Mucosa of rectum (tissue), 2 donors: ENCODE measurements at regions not wholly inside any gene's neighbourhood (a gene's known extent, or its start where the extent isn't known, plus 50 kb on each side); places are given as distances from the start of the nearest gene placed in this dataset.

ENCODE experiments used
- H3K27ac ChIP-seq, 2 donors: one replicate each; pipeline ENCODE4 v1.7.0; 2013; ENCODE audit warnings: inconsistent platforms in 2 of 2, low read depth in 2 of 2, low read length in 2 of 2
- H3K27me3 ChIP-seq, 2 donors: one replicate each; pipeline ENCODE4 v1.7.0; 2013; ENCODE audit warnings: low read length in 2 of 2; ENCODE audit not compliant: control insufficient read depth in 2 of 2, insufficient read depth in 2 of 2
- H3K36me3 ChIP-seq, 2 donors: one replicate each; pipeline ENCODE4 v1.7.0; 2013; ENCODE audit warnings: low read length in 2 of 2; ENCODE audit not compliant: control insufficient read depth in 2 of 2, insufficient read depth in 2 of 2
- H3K4me1 ChIP-seq, 2 donors: one replicate each; pipeline ENCODE4 v1.7.0; 2013; ENCODE audit warnings: low read length in 2 of 2, mild to moderate bottlenecking in 1 of 2; ENCODE audit not compliant: control insufficient read depth in 2 of 2, insufficient read depth in 2 of 2
- H3K4me3 ChIP-seq, 2 donors: one replicate each; pipeline ENCODE4 v1.7.0; 2013; ENCODE audit warnings: low read length in 2 of 2
- H3K9ac ChIP-seq, 2 donors: one replicate each; pipeline ENCODE4 v1.7.0; 2013; ENCODE audit warnings: low read length in 2 of 2, low read depth in 1 of 2, mild to moderate bottlenecking in 1 of 2
- H3K9me3 ChIP-seq, 2 donors: one replicate each; pipeline ENCODE4 v1.7.0; 2013; ENCODE audit warnings: low read length in 2 of 2; ENCODE audit not compliant: control insufficient read depth in 2 of 2
- donor health status: healthy.
- donor health status: Normal muscosa, but diverticular disease.

DNA sequence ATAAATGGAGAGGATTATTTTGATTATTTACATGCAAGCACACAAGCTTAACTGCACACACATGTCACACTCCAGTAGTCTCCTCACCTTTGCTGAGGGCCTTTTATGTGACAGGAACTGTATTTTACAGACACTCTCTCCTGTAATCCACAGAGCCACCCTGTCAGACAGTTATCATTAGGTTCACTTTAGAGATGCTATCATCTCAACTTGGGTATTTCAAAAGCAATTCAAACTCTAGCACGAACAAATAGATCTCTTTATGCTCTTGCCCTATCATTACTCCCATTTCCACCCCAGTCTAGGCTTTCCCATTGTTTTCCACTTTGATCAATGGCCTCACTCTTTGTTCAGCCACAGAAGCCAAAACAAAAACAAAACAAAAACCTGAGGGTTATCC lies 281.2 kb upstream of the EPHA4 start:
- H3K36me3 ChIP-seq: no peaks in the 10 kb centered on the region
- H3K27ac ChIP-seq: no peak overlapping the region
- H3K4me1 ChIP-seq: no peaks in the 10 kb centered on the region
- H3K9ac ChIP-seq: no peak overlapping the region
- no peak overlapping the region for H3K4me3 ChIP-seq
- no peaks in the 10 kb centered on the region for H3K9me3 ChIP-seq
- H3K27me3 ChIP-seq: no peaks in the 10 kb centered on the region

DNA sequence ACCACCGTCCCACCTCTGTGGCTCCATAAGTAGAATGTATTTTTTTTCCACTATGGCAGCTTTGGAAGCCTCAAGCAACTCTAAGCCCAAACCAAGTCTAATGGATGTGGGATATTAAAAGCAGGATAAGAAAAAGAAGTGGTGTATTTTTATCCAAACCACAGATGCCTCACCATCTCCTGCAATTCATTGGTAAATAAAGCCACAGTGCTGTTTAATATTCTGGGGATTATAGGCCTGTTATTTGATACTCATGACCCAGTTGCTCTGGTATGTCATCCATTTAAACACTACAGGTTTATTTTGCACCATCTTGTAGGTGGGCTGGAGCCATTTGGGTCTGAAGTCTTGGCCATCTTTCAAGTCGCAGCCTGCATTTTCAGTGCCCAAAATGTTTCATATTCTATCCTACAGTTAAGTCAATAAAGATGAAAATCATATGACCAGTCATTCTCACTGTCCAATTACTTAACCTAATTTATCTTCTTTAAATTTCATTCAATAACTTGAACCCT lies 279.5 kb upstream of the EPHA4 start:
- Histone ChIP-seq H3K27ac (no peak overlapping the region), H3K9ac (no peak overlapping the region), H3K4me3 (no peak overlapping the region), H3K9me3 (no peaks in the 10 kb centered on the region), H3K27me3 (no peaks in the 10 kb centered on the region), H3K4me1 (no peaks in the 10 kb centered on the region), H3K36me3 (no peaks in the 10 kb centered on the region)

DNA sequence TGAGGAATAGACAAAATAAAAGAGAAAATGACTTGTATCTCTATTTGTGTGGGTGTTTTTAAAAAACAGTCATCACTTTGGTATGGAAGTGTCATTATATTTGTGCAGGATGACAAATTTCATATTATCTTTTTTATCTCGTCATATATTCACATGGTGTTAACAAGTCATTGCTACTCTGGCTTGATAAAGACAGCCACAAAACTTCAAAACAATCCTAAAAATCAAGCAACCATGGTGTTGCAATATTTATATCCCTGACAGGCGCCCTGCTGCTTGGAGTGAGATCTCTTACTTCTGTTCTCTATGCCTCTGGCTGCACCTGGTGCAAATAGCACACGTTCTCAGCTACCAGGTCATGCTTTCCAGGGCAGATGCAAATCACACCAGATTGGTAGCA lies 278.0 kb upstream of the EPHA4 start:
- Histone ChIP-seq H3K9ac (no peak overlapping the region), H3K4me3 (no peak overlapping the region), H3K27ac (no peak overlapping the region), H3K9me3 (no peaks in the 10 kb centered on the region), H3K27me3 (no peaks in the 10 kb centered on the region), H3K4me1 (no peaks in the 10 kb centered on the region), H3K36me3 (no peaks in the 10 kb centered on the region)

DNA sequence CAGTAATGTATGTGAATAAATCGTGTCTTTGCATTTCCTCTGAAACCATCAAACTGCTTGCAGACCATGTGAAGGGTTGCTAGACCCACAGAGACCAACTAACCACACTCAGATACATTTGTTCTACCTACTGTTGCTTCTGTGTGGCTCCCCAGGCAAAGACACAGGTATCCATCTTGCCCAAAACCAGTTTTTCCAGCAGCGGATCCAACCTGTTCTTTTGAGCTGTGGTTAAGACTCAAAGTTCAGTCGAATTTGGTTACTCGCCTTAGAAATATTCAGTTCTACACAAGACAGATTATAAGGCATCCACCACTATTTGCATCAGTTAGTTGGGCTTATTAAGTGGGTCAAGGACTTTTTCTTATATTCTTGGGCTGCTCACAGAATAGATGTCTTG lies 276.2 kb upstream of the EPHA4 start:
- Histone ChIP-seq H3K27ac (no peak overlapping the region), H3K36me3 (no peaks in the 10 kb centered on the region), H3K27me3 (no peaks in the 10 kb centered on the region), H3K4me3 (no peak overlapping the region), H3K9me3 (no peaks in the 10 kb centered on the region), H3K9ac (no peak overlapping the region), H3K4me1 (no peaks in the 10 kb centered on the region)

DNA sequence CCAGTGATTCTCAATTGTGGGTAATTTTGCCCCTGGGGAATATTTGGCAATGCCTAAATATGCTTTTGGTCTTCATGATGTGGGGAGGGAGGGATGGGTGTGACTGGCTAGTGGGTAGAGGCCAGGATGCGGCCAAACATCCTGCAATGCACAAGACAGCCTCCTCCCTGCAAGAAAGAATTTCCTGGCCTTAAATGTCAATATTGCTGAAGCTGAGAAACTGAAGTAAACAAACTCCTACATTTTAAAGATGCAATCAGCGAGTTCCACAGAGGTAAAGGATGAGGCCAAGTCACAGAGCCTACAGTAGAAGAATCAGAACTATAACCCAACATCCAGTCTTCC lies 272.9 kb upstream of the EPHA4 start:
- no peak overlapping the region for H3K9ac ChIP-seq
- no peak overlapping the region for H3K27ac ChIP-seq
- no peaks in the 10 kb centered on the region for H3K9me3 ChIP-seq

DNA sequence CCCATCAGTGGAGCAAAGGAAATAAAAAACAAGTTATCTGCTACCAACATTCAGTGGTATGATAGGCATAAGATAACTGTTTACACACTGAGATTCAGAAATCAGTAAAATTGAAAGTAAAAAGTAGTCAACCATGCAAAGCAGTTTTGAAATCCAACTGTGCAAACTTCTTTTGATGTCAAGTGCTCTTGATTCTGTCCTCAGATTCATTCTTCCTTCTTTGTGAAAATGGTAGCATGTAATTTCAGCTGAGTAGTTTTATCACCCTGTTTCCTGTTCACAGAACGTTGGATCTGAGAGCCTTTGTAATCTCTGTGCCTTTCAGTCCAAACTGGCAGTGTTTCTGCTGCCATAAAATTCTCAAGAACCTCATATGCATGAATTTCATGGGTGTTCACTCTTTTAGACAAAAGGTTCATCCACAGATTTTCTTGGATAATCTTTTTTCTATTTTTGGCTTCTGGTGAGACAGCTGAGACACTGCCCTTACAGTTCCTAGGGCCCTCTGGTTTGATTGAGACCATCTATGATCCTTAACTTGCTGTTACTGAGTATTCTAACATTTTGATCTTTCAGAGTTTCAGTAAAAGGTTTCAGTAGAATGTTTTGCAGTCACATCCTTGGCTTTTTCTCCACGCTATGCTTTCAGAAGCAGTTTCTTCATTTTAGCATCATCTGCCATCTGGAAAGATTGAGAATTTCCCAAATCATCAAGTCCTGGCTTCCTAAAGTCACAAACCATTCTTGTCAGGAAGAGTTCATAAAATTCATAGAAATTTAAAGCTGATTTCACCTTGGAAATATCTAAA lies 272.3 kb upstream of the EPHA4 start:
- Histone ChIP-seq H3K4me1 (no peaks in the 10 kb centered on the region), H3K27me3 (no peaks in the 10 kb centered on the region), H3K27ac (no peak overlapping the region), H3K9me3 (no peaks in the 10 kb centered on the region), H3K9ac (no peak overlapping the region), H3K4me3 (no peak overlapping the region), H3K36me3 (no peaks in the 10 kb centered on the region)

More for the DNA sequence above, 272.9 kb upstream of the EPHA4 start:
- Histone ChIP-seq H3K27me3 (no peaks in the 10 kb centered on the region), H3K36me3 (no peaks in the 10 kb centered on the region), H3K4me3 (no peak overlapping the region), H3K4me1 (no peaks in the 10 kb centered on the region)

DNA sequence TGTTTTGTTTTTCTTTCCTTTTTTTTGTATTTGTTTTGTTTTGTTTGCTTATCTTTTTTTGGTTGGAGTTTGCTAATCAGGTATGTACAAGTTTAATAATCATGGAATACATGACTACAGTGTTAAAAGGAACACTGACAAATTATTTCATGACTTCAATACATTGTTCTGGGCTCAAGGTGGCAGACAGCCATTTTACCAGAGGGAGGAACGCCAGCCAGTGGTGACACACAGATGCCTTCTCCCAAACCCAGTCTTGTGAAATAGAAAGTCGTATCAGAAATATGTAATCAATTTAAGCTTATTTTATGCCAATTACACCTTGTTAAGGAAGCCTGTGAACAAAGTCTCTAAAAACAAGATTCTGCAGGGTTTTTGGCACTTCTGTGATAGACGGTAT lies 264.0 kb upstream of the EPHA4 start:
- H3K4me1 ChIP-seq: no peaks in the 10 kb centered on the region
- H3K4me3 ChIP-seq: no peak overlapping the region
- H3K27me3 ChIP-seq: no peaks in the 10 kb centered on the region
- H3K36me3 ChIP-seq: no peaks in the 10 kb centered on the region
- H3K9ac ChIP-seq: no peak overlapping the region
- H3K9me3 ChIP-seq: no peaks in the 10 kb centered on the region
- no peak overlapping the region for H3K27ac ChIP-seq

DNA sequence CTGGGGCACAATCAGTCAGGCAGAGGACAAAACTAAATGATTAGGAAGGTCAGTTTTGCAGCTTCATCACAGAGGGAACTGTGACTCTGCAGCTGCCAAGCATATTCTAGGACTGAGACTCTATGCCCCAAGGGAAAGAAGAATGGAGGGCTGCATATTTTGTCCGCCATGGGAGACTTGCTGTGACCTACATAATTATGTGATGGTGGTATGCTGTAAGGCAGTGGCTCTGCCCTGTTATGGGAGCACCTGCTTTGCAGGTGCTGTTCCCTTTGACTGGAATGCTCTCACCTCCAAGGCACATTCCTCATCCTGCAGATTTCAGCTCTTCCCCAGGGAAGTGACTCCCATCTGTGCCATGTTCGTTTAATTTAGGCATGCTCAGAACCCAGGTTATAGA lies 261.9 kb upstream of the EPHA4 start:
- no peaks in the 10 kb centered on the region for H3K27me3 ChIP-seq
- H3K4me1 ChIP-seq: no peaks in the 10 kb centered on the region
- H3K36me3 ChIP-seq: no peaks in the 10 kb centered on the region
- H3K9ac ChIP-seq: no peak overlapping the region
- no peaks in the 10 kb centered on the region for H3K9me3 ChIP-seq
- no peak overlapping the region for H3K27ac ChIP-seq
- H3K4me3 ChIP-seq: no peak overlapping the region

DNA sequence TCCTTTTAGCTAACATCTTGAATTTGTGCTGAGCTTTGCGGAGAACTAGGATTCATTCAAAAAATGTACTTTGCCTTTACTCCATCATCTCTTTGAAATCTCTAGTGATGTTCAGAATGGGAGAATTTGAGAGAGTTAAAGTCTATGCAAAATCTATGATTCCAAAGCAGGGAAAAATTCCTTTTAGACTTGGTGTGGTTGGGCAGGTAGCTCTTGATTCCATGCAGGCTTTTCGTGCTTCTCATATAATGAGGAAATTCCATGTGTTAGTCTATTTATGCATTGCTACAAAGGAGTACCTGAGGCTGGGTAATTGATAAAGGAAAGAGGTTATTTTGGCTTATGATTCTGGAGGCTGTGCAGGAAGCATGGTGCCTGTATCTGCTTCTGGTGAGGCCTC lies 258.9 kb upstream of the EPHA4 start:
- Histone ChIP-seq H3K27ac (no peak overlapping the region), H3K36me3 (no peaks in the 10 kb centered on the region), H3K4me1 (no peaks in the 10 kb centered on the region), H3K9me3 (no peaks in the 10 kb centered on the region), H3K9ac (no peak overlapping the region), H3K4me3 (no peak overlapping the region), H3K27me3 (no peaks in the 10 kb centered on the region)

DNA sequence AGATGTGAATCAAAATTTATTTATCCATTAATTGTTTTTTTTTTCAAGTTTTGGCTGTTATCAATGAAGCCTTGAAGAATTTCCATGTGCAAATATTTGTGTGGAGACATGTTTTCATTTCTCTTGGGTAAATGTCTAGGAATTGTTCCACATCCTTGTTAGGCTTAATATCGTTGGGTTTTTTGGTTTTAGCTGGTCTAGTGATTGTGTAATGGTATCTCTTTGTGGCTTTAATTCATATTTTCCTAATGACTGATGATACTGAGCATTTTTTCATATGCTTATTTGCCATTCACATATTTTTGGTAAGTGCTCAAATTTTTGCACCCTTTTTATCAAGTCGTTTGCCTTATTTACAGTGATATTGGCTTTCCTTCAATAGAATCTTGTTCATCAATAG lies 250.3 kb upstream of the EPHA4 start:
- H3K27ac ChIP-seq: no peak overlapping the region
- no peak overlapping the region for H3K4me3 ChIP-seq
- no peaks in the 10 kb centered on the region for H3K27me3 ChIP-seq
- H3K9me3 ChIP-seq: no peaks in the 10 kb centered on the region
- no peaks in the 10 kb centered on the region for H3K36me3 ChIP-seq
- no peaks in the 10 kb centered on the region for H3K4me1 ChIP-seq
- no peak overlapping the region for H3K9ac ChIP-seq
